ENCODE measurements at regions not wholly inside any gene's neighbourhood (a gene's known extent, or its start where the extent isn't known, plus 50 kb on each side); places are given as distances from the start of the nearest gene placed in this dataset.

DNA sequence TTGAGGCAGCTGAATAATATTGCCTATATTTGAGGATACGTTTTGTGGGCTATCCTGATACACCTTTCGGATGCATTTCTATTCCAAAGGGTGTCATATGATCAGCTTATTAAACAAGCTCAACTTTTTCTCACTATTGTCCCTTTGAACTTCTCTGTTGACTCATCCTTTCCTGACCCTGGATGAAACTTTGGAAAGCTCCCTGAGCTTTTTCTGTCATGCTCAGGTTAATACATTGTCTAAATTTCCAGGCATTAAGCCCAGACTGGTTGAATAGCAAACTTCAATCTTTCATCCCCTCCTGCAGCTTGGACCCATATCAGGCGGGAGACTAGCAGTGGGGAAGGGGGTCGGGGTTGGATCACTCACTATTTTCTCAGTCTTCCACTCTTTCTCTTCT is 104.9 kb upstream of the PTPN3 start (continued):
- TF ChIP-seq, protein P1, sequence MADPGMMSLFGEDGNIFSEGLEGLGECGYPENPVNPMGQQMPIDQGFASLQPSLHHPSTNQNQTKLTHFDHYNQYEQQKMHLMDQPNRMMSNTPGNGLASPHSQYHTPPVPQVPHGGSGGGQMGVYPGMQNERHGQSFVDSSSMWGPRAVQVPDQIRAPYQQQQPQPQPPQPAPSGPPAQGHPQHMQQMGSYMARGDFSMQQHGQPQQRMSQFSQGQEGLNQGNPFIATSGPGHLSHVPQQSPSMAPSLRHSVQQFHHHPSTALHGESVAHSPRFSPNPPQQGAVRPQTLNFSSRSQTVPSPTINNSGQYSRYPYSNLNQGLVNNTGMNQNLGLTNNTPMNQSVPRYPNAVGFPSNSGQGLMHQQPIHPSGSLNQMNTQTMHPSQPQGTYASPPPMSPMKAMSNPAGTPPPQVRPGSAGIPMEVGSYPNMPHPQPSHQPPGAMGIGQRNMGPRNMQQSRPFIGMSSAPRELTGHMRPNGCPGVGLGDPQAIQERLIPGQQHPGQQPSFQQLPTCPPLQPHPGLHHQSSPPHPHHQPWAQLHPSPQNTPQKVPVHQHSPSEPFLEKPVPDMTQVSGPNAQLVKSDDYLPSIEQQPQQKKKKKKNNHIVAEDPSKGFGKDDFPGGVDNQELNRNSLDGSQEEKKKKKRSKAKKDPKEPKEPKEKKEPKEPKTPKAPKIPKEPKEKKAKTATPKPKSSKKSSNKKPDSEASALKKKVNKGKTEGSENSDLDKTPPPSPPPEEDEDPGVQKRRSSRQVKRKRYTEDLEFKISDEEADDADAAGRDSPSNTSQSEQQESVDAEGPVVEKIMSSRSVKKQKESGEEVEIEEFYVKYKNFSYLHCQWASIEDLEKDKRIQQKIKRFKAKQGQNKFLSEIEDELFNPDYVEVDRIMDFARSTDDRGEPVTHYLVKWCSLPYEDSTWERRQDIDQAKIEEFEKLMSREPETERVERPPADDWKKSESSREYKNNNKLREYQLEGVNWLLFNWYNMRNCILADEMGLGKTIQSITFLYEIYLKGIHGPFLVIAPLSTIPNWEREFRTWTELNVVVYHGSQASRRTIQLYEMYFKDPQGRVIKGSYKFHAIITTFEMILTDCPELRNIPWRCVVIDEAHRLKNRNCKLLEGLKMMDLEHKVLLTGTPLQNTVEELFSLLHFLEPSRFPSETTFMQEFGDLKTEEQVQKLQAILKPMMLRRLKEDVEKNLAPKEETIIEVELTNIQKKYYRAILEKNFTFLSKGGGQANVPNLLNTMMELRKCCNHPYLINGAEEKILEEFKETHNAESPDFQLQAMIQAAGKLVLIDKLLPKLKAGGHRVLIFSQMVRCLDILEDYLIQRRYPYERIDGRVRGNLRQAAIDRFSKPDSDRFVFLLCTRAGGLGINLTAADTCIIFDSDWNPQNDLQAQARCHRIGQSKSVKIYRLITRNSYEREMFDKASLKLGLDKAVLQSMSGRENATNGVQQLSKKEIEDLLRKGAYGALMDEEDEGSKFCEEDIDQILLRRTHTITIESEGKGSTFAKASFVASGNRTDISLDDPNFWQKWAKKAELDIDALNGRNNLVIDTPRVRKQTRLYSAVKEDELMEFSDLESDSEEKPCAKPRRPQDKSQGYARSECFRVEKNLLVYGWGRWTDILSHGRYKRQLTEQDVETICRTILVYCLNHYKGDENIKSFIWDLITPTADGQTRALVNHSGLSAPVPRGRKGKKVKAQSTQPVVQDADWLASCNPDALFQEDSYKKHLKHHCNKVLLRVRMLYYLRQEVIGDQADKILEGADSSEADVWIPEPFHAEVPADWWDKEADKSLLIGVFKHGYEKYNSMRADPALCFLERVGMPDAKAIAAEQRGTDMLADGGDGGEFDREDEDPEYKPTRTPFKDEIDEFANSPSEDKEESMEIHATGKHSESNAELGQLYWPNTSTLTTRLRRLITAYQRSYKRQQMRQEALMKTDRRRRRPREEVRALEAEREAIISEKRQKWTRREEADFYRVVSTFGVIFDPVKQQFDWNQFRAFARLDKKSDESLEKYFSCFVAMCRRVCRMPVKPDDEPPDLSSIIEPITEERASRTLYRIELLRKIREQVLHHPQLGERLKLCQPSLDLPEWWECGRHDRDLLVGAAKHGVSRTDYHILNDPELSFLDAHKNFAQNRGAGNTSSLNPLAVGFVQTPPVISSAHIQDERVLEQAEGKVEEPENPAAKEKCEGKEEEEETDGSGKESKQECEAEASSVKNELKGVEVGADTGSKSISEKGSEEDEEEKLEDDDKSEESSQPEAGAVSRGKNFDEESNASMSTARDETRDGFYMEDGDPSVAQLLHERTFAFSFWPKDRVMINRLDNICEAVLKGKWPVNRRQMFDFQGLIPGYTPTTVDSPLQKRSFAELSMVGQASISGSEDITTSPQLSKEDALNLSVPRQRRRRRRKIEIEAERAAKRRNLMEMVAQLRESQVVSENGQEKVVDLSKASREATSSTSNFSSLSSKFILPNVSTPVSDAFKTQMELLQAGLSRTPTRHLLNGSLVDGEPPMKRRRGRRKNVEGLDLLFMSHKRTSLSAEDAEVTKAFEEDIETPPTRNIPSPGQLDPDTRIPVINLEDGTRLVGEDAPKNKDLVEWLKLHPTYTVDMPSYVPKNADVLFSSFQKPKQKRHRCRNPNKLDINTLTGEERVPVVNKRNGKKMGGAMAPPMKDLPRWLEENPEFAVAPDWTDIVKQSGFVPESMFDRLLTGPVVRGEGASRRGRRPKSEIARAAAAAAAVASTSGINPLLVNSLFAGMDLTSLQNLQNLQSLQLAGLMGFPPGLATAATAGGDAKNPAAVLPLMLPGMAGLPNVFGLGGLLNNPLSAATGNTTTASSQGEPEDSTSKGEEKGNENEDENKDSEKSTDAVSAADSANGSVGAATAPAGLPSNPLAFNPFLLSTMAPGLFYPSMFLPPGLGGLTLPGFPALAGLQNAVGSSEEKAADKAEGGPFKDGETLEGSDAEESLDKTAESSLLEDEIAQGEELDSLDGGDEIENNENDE (IDR thresholded peaks at IDR 0.05; ENCODE audit: insufficient replicate concordance, low read length) = no peak
- TF ChIP-seq JUND (IDR thresholded peaks at IDR 0.05; ENCODE audit: low read length) (no peak), CHD2 (IDR thresholded peaks at IDR 0.05; ENCODE audit: low read length) (no peak)
